SK-N-SH (cell line): ENCODE measurements at regions not wholly inside any gene's neighbourhood (a gene's known extent, or its start where the extent isn't known, plus 50 kb on each side); places are given as distances from the start of the nearest gene placed in this dataset.
A peak's percentile ranks its signal among the peaks of the same experiment; 100 is the strongest.

Experiments used
- CTCF ChIA-PET: fragments of 300-600, 350-600 bp; formaldehyde crosslinking; extraction: SDS; loops from one replicate; lab custom pipeline; 2021; lab: Yijun Ruan, JAX
- POLR2A ChIA-PET: fragments of 350-600 bp; sonication (Branson Sonifier 250); formaldehyde crosslinking; extraction: SDS; loops from one replicate; lab custom pipeline; 2020; ENCODE audit warnings: antibody characterized with exemption, inconsistent platforms; lab: Yijun Ruan, JAX
- DNase-seq: peaks from one replicate; pipeline ENCODE4 v3.0.0; 2012
- H2AFZ ChIP-seq: fragments of 200-600 bp; sonication (generic); 2 replicates; pipeline ENCODE4 v1.8.1; 2016; ENCODE audit warnings: antibody characterized with exemption, mild to moderate bottlenecking, low read depth
- H3F3A ChIP-seq: fragments of 200-600 bp; sonication (generic); replicated peaks from 2 replicates; pipeline ENCODE3; 2016; ENCODE audit warnings: antibody characterized with exemption, mild to moderate bottlenecking; ENCODE audit not compliant: insufficient read depth
- H3K27ac ChIP-seq, 2 experiments: fragments of 200-500 bp in 1 of 2; fragments of 200-600 bp in 1 of 2; sonication (Bioruptor generic) in 1 of 2; sonication (generic), shearing (Covaris generic) in 1 of 2; 2 replicates each; pipeline versions ENCODE4 v1.5.1 to v1.6.1; 2014 to 2016; ENCODE audit warnings: low read depth in 2 of 2, inconsistent platforms in 1 of 2, low read length in 1 of 2, mild to moderate bottlenecking in 1 of 2, mixed read lengths in 1 of 2
- H3K27me3 ChIP-seq: fragments of 200-600 bp; sonication (generic), shearing (Covaris generic); 2 replicates; pipeline ENCODE4 v1.6.1; 2016; ENCODE audit warnings: mixed run types; ENCODE audit not compliant: insufficient read depth
- H3K36me3 ChIP-seq, 2 experiments: fragments of 200-500 bp in 1 of 2; fragments of 200-600 bp in 1 of 2; sonication (Bioruptor generic) in 1 of 2; sonication (generic) in 1 of 2; replicated peaks in 1 of 2; 2 replicates each; pipeline versions ENCODE3 to v1.5.1; 2014 to 2016; ENCODE audit warnings: low read length in 1 of 2, mild to moderate bottlenecking in 1 of 2; ENCODE audit not compliant: insufficient read depth in 2 of 2, control insufficient read depth in 1 of 2
- H3K4me1 ChIP-seq, 2 experiments: fragments of 200-500 bp in 1 of 2; fragments of 200-600 bp in 1 of 2; sonication (Bioruptor generic) in 1 of 2; sonication (generic), shearing (Covaris generic) in 1 of 2; 2 replicates each; pipeline versions ENCODE4 v1.5.1 to v1.6.1; 2014 to 2016; ENCODE audit warnings: low read depth in 1 of 2, low read length in 1 of 2, mixed run types in 1 of 2; ENCODE audit not compliant: insufficient read depth in 2 of 2, control insufficient read depth in 1 of 2
- H3K4me2 ChIP-seq: fragments of 200-600 bp; sonication (generic), shearing (Covaris generic); 2 replicates; pipeline ENCODE4 v1.6.1; 2017; ENCODE audit warnings: mixed run types
- H3K4me3 ChIP-seq, 2 experiments: fragments of 200-500 bp in 1 of 2; fragments of 200-600 bp in 1 of 2; sonication (Bioruptor generic) in 1 of 2; sonication (generic), shearing (Covaris generic) in 1 of 2; 2 replicates each; pipeline versions ENCODE4 v1.5.1 to v1.8.1; 2014 to 2016; ENCODE audit warnings: low read depth in 2 of 2, inconsistent platforms in 1 of 2, low read length in 1 of 2, mild to moderate bottlenecking in 1 of 2, mixed read lengths in 1 of 2, moderate library complexity in 1 of 2
- H3K79me2 ChIP-seq: fragments of 200-600 bp; sonication (generic); 2 replicates; pipeline ENCODE4 v1.8.1; 2017; ENCODE audit warnings: mild to moderate bottlenecking; ENCODE audit not compliant: insufficient read depth
- H3K9ac ChIP-seq: fragments of 200-600 bp; sonication (generic); 2 replicates; pipeline ENCODE4 v1.6.1; 2017; ENCODE audit warnings: mixed run types
- H3K9me2 ChIP-seq: fragments of 200-600 bp; sonication (generic); 2 replicates; pipeline ENCODE4 v1.6.1; 2017; ENCODE audit warnings: mixed run types
- H3K9me3 ChIP-seq: fragments of 200-600 bp; sonication (generic); 2 replicates; pipeline ENCODE4 v1.6.1; 2017; ENCODE audit warnings: mixed run types, mild to moderate bottlenecking, moderate library complexity
- H4K20me1 ChIP-seq: fragments of 200-600 bp; sonication (generic); 2 replicates; pipeline ENCODE4 v1.6.1; 2017; ENCODE audit warnings: mild to moderate bottlenecking, mixed run types; ENCODE audit not compliant: insufficient read depth
- ELF1 ChIP-seq: IDR thresholded peaks from 2 replicates; pipeline ENCODE4 v1.4.0; 2012
- EP300 ChIP-seq, 2 experiments: IDR thresholded peaks; 2 replicates each; pipeline versions ENCODE4 v1.4.0 to v1.6.1; 2012; ENCODE audit warnings: borderline replicate concordance in 1 of 2, low read depth in 1 of 2, low read length in 1 of 2
- EZH2phosphoT487 ChIP-seq: fragments of 200-600 bp; sonication (generic); IDR thresholded peaks from 2 replicates; pipeline ENCODE4 v1.6.1; 2017; ENCODE audit warnings: low read depth, mixed run types, mild to moderate bottlenecking, antibody characterized with exemption, moderate library complexity, borderline replicate concordance
- FOSL2 ChIP-seq: IDR thresholded peaks from 2 replicates; pipeline ENCODE4 v1.4.0; 2012; ENCODE audit warnings: low read depth, mild to moderate bottlenecking, moderate library complexity, borderline replicate concordance
- FOXJ3 ChIP-seq: sonication (generic); formaldehyde crosslinking; IDR thresholded peaks from 2 replicates; pipeline ENCODE4 v1.5.1; 2020; ENCODE audit warnings: mild to moderate bottlenecking, missing genetic modification reagents
- JUND ChIP-seq: IDR thresholded peaks from 2 replicates; pipeline ENCODE4 v1.4.0; 2012
- POLR2AphosphoS5 ChIP-seq: IDR thresholded peaks from 2 replicates; pipeline ENCODE4 v1.6.1; 2012; ENCODE audit warnings: low read depth, low read length
- RFX5 ChIP-seq: IDR thresholded peaks from 2 replicates; pipeline ENCODE4 v1.6.1; 2012; ENCODE audit warnings: mild to moderate bottlenecking, improper control_type of control experiment, low read length
- RXRA ChIP-seq: IDR thresholded peaks from 2 replicates; pipeline ENCODE4 v1.4.0; 2012; ENCODE audit warnings: low read depth, mild to moderate bottlenecking, borderline replicate concordance
- SMC3 ChIP-seq: IDR thresholded peaks from 2 replicates; pipeline ENCODE4 v1.6.1; 2012; ENCODE audit warnings: low read depth, low read length, improper control_type of control experiment
- TCF12 ChIP-seq: IDR thresholded peaks from 2 replicates; pipeline ENCODE4 v1.4.0; 2012
- TEAD4 ChIP-seq: IDR thresholded peaks from 2 replicates; pipeline ENCODE4 v1.4.0; 2012; ENCODE audit warnings: mild to moderate bottlenecking, borderline replicate concordance; ENCODE audit not compliant: insufficient read depth
- WGBS: methylation state at CpG from one replicate; pipeline ENCODE4 v1.1.6; 2017; ENCODE audit warnings: low lambda C conversion rate; 5-methylcytosine and 5-hydroxymethylcytosine counted together
- TF ChIP-seq, protein P1 (sequence below): IDR thresholded peaks from 2 replicates; pipeline ENCODE4 v1.6.1; 2012; ENCODE audit warnings: mild to moderate bottlenecking, low read depth, low read length, moderate library complexity
- TF ChIP-seq, protein P2 (sequence below): IDR thresholded peaks from 2 replicates; pipeline ENCODE4 v1.4.0; 2012; ENCODE audit warnings: low read depth, borderline replicate concordance
- TF ChIP-seq, protein P3 (sequence below): IDR thresholded peaks from 2 replicates; pipeline ENCODE4; 2012
- TF ChIP-seq, protein P4 (sequence below): IDR thresholded peaks from 2 replicates; pipeline ENCODE4 v1.4.0; 2012; ENCODE audit warnings: low read depth, borderline replicate concordance
- TF ChIP-seq, protein P5 (sequence below): fragments of 150-350 bp; IDR thresholded peaks from 2 replicates; pipeline ENCODE4 v1.6.1; 2017; ENCODE audit warnings: antibody characterized with exemption, low read length, low read depth, borderline replicate concordance
- TF ChIP-seq, protein P6 (sequence below): IDR thresholded peaks from 2 replicates; pipeline ENCODE4 v1.4.0; 2012; ENCODE audit warnings: low read depth

DNA sequence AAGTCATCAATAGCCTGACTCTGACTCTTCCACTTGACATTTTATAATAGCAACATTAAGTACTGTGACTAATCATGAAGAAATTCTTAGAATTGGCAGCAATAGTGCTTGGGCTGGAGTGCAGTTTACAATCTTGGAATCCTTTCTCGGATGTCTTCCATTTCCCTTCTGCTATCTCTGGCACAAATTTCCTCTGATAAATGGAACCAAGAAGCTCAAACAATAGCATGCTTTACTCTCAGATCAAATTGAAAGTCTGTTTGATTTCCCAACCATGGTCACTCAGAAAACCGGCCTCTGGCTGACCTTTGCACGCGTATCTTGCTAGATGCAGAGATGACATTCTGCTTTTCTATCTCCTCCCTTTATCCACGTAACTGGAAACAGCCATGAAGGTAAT lies 99.0 kb upstream of the SPANXC start (continued):
- TF ChIP-seq, protein P1, sequence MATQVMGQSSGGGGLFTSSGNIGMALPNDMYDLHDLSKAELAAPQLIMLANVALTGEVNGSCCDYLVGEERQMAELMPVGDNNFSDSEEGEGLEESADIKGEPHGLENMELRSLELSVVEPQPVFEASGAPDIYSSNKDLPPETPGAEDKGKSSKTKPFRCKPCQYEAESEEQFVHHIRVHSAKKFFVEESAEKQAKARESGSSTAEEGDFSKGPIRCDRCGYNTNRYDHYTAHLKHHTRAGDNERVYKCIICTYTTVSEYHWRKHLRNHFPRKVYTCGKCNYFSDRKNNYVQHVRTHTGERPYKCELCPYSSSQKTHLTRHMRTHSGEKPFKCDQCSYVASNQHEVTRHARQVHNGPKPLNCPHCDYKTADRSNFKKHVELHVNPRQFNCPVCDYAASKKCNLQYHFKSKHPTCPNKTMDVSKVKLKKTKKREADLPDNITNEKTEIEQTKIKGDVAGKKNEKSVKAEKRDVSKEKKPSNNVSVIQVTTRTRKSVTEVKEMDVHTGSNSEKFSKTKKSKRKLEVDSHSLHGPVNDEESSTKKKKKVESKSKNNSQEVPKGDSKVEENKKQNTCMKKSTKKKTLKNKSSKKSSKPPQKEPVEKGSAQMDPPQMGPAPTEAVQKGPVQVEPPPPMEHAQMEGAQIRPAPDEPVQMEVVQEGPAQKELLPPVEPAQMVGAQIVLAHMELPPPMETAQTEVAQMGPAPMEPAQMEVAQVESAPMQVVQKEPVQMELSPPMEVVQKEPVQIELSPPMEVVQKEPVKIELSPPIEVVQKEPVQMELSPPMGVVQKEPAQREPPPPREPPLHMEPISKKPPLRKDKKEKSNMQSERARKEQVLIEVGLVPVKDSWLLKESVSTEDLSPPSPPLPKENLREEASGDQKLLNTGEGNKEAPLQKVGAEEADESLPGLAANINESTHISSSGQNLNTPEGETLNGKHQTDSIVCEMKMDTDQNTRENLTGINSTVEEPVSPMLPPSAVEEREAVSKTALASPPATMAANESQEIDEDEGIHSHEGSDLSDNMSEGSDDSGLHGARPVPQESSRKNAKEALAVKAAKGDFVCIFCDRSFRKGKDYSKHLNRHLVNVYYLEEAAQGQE = no peak
- no peak for TF ChIP-seq ELF1
- no peak for TF ChIP-seq EZH2phosphoT487
- peak; percentile 67 for TF ChIP-seq JUND
- TF ChIP-seq, protein P2, sequence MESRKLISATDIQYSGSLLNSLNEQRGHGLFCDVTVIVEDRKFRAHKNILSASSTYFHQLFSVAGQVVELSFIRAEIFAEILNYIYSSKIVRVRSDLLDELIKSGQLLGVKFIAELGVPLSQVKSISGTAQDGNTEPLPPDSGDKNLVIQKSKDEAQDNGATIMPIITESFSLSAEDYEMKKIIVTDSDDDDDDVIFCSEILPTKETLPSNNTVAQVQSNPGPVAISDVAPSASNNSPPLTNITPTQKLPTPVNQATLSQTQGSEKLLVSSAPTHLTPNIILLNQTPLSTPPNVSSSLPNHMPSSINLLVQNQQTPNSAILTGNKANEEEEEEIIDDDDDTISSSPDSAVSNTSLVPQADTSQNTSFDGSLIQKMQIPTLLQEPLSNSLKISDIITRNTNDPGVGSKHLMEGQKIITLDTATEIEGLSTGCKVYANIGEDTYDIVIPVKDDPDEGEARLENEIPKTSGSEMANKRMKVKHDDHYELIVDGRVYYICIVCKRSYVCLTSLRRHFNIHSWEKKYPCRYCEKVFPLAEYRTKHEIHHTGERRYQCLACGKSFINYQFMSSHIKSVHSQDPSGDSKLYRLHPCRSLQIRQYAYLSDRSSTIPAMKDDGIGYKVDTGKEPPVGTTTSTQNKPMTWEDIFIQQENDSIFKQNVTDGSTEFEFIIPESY = no peak
- peak in 1 of 2 experiments; percentile 64; a peak in 1 of 4 replicates for TF ChIP-seq EP300 (IDR thresholded peaks at IDR 0.05; ENCODE audit: borderline replicate concordance in 1 of 2, low read depth in 1 of 2, low read length in 1 of 2)
- TF ChIP-seq, protein P3, sequence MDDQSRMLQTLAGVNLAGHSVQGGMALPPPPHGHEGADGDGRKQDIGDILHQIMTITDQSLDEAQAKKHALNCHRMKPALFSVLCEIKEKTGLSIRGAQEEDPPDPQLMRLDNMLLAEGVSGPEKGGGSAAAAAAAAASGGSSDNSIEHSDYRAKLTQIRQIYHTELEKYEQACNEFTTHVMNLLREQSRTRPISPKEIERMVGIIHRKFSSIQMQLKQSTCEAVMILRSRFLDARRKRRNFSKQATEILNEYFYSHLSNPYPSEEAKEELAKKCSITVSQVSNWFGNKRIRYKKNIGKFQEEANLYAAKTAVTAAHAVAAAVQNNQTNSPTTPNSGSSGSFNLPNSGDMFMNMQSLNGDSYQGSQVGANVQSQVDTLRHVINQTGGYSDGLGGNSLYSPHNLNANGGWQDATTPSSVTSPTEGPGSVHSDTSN = peak; percentile 59
- TF ChIP-seq TCF12 = peak; percentile 73
- no peak for TF ChIP-seq FOXJ3
- TF ChIP-seq, protein P4, sequence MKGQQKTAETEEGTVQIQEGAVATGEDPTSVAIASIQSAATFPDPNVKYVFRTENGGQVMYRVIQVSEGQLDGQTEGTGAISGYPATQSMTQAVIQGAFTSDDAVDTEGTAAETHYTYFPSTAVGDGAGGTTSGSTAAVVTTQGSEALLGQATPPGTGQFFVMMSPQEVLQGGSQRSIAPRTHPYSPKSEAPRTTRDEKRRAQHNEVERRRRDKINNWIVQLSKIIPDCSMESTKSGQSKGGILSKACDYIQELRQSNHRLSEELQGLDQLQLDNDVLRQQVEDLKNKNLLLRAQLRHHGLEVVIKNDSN = no peak
- TF ChIP-seq POLR2AphosphoS5 = no peak
- TF ChIP-seq, protein P5, sequence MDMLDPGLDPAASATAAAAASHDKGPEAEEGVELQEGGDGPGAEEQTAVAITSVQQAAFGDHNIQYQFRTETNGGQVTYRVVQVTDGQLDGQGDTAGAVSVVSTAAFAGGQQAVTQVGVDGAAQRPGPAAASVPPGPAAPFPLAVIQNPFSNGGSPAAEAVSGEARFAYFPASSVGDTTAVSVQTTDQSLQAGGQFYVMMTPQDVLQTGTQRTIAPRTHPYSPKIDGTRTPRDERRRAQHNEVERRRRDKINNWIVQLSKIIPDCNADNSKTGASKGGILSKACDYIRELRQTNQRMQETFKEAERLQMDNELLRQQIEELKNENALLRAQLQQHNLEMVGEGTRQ = no peak

DNA sequence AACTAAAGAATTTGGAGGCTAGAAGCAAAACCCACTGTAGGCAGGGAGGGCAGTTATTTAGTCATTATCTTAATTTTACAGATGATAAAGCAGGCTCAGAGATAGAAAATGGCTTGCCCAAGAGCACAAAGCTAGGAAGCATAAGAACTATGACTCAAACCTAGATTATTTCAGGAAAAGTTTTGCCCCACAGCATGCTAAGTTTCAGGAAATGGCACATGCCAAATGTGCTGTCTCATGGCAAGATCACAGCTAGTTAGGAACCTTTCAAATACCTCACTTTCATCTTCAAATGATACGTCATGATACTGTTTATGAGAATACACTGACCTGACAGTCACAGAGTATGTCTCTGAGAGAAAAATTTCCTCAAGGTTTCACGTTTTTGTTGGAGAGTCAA lies 78.5 kb upstream of the SPANXC start:
- ChIA-PET POLR2A (no interaction called here), CTCF (no interaction called here)
- Histone ChIP-seq H3K79me2 (no peaks in the 10 kb centered on the region), H3K4me3 (no peak overlapping the region), H4K20me1 (no peaks in the 10 kb centered on the region), H3K27me3 (no peaks in the 10 kb centered on the region), H2AFZ (no peak overlapping the region), H3K4me2 (no peak overlapping the region), H3K9me3 (no peaks in the 10 kb centered on the region), H3K36me3 (no peaks in the 10 kb centered on the region), H3F3A (no peaks in the 10 kb centered on the region), H3K9me2 (no peaks in the 10 kb centered on the region), H3K4me1 (no peaks in the 10 kb centered on the region), H3K9ac (no peak overlapping the region), H3K27ac (no peak overlapping the region)
- TF ChIP-seq, protein P6, sequence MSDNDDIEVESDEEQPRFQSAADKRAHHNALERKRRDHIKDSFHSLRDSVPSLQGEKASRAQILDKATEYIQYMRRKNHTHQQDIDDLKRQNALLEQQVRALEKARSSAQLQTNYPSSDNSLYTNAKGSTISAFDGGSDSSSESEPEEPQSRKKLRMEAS = no peak
- TF ChIP-seq TEAD4 (no peak), RFX5 (no peak), ELF1 (no peak), FOSL2 (no peak), SMC3 (no peak), RXRA (no peak)
- DNase-seq = no peak
- 17% methylated on average over 2 of the region's 2 CpGs for WGBS
